NB4 (cell line): ENCODE measurements at regions not wholly inside any gene's neighbourhood (a gene's known extent, or its start where the extent isn't known, plus 50 kb on each side); places are given as distances from the start of the nearest gene placed in this dataset.

Experiments used
- DNase-seq: peaks from one replicate; pipeline ENCODE4 v3.0.0; 2010; ENCODE audit warnings: low read depth
- H3K4me3 ChIP-seq: one replicate; pipeline ENCODE4 v1.5.1; 2011; ENCODE audit warnings: mild to moderate bottlenecking, low read depth, low read length, moderate library complexity
- CTCF ChIP-seq: IDR thresholded peaks from one replicate; pipeline ENCODE4 v1.5.1; 2012; ENCODE audit warnings: low read depth, low read length
- MAX ChIP-seq: IDR thresholded peaks from 2 replicates; pipeline ENCODE4 v1.6.1; 2011; ENCODE audit warnings: low read depth, low read length
- MYC ChIP-seq: IDR thresholded peaks from 2 replicates; pipeline ENCODE4 v1.6.1; 2011; ENCODE audit warnings: low read depth, low read length
- POLR2A ChIP-seq: IDR thresholded peaks from 2 replicates; pipeline ENCODE4 v1.6.1; 2011; ENCODE audit warnings: mild to moderate bottlenecking; ENCODE audit not compliant: insufficient read length; ENCODE audit errors: extremely low read depth

DNA sequence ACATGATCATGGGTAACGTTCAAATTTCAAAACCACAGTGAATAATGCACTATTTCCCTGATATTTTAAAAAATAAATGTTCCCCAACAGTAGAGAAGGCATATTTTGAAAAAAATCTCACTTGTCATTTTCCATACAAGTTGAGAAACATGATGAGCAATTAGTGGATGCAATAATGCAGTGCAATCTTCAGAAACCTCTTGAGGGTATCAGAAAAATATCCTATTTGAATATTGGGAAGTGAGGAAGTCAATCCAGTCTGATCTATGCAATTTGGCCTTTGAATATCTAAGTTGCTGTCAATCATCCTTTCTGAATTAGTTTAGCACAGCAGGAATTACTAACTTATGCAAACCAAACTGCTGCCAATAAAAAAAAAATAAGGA is 776.8 kb downstream of the PCDH18 start:
- TF ChIP-seq MAX = no peak

GRCh38 chr4:136754810-136755530 is 777.3 kb downstream of the PCDH18 start:
- no peak for DNase-seq
- H3K4me3 ChIP-seq = no peak overlapping the region
- no peak for TF ChIP-seq MAX
- TF ChIP-seq CTCF = no peak
- TF ChIP-seq MYC = no peak

More for the DNA sequence above, 776.8 kb downstream of the PCDH18 start:
- no peak for DNase-seq
- no peak overlapping the region for H3K4me3 ChIP-seq

GRCh38 chr4:136751556-136751955 is 780.7 kb downstream of the PCDH18 start:
- no peak for DNase-seq
- TF ChIP-seq MYC (no peak), MAX (no peak), POLR2A (no peak), CTCF (no peak)

GRCh38 chr4:136750897-136751296 is 781.4 kb downstream of the PCDH18 start:
- no peak for DNase-seq
- TF ChIP-seq POLR2A = no peak
- no peak for TF ChIP-seq CTCF
- TF ChIP-seq MYC = no peak
- no peak for TF ChIP-seq MAX

More at GRCh38 chr4:136751556-136751955, 780.7 kb downstream of the PCDH18 start:
- no peak overlapping the region for H3K4me3 ChIP-seq

GRCh38 chr4:136749989-136750388 is 782.3 kb downstream of the PCDH18 start:
- no peak for DNase-seq
- no peak overlapping the region for H3K4me3 ChIP-seq
- no peak for TF ChIP-seq MAX
- no peak for TF ChIP-seq CTCF

More at GRCh38 chr4:136750897-136751296, 781.4 kb downstream of the PCDH18 start:
- no peak overlapping the region for H3K4me3 ChIP-seq

- H3K4me3 ChIP-seq = no peak overlapping the region
- DNase-seq = no peak
- TF ChIP-seq CTCF = no peak
- TF ChIP-seq MYC = no peak
- no peak for TF ChIP-seq MAX
- TF ChIP-seq POLR2A = no peak
These were observed 783.5 kb downstream of the PCDH18 start for GRCh38 chr4:136748773-136749172.
